RWPE1 (cell line): ENCODE measurements at regions not wholly inside any gene's neighbourhood (a gene's known extent, or its start where the extent isn't known, plus 50 kb on each side); places are given as distances from the start of the nearest gene placed in this dataset.

ENCODE experiments used
- CTCF ChIA-PET: fragments of 350-600 bp; sonication (Branson Sonifier 250); formaldehyde crosslinking; extraction: SDS; loops from one replicate; lab custom pipeline; 2021; lab: Yijun Ruan, JAX
- POLR2A ChIA-PET: fragments of 400-600 bp; formaldehyde crosslinking; extraction: SDS; loops from one replicate; lab custom pipeline; 2020; ENCODE audit warnings: antibody characterized with exemption; ENCODE audit not compliant: low non-redundant PET; lab: Yijun Ruan, JAX
- DNase-seq: peaks from one replicate; pipeline ENCODE4 v3.0.0; 2012; ENCODE audit warnings: low spot score
- H3K27ac ChIP-seq: fragments of 450-650 bp; 2 replicates; pipeline ENCODE4 v1.5.1; 2017
- TF ChIP-seq, protein P1 (sequence below): fragments of 450-650 bp; conservative IDR thresholded peaks from 2 replicates; pipeline ENCODE4 v1.5.1; 2017; ENCODE audit warnings: low read depth, mild to moderate bottlenecking

DNA sequence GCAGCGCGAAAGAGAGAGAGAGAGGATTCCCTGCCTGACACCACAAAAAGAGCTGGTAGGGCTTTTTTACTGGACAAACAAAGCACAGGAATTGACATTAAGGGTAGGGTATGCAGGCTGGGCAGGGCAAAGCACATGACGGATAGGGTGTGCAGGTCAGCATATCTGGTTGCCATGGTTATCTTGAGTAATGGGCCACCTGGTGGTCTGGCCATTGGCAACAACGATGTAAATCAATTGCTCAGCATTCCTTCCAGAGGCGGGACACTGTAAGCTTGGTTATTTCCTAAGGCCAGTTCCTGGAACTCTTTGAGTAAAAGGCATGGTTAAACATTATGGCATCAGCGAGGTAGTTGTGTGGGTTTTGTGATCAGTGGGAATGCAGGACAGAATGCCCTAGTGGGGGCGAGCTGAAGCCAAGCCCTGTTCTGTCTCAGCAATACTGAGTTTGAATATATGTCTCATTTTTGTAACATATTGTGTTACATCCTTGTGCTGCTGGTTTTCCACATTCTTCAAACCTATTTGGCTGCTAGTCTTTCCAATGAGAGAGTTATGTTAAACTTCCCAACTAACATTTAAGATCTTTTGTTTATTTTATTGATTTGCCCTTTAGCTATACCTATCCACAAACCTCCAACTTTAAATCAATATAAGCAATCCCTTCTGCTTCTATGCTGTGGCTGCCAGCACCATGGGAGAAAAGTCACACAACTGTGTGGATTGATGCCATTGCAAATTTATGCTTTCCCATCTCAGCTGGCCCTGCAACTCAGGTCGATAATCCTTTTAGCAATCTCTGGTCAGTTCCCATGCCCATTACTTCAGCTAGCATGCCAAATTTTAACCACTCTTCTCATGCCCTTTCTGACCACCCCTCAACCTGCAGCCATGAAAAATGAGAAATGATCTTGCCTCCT lies 396.7 kb upstream of the PDE3A start:
- no peak overlapping the region for H3K27ac ChIP-seq
- POLR2A ChIA-PET = no interaction called here
- no peak for DNase-seq
- CTCF ChIA-PET = no interaction called here
- TF ChIP-seq, protein P1, sequence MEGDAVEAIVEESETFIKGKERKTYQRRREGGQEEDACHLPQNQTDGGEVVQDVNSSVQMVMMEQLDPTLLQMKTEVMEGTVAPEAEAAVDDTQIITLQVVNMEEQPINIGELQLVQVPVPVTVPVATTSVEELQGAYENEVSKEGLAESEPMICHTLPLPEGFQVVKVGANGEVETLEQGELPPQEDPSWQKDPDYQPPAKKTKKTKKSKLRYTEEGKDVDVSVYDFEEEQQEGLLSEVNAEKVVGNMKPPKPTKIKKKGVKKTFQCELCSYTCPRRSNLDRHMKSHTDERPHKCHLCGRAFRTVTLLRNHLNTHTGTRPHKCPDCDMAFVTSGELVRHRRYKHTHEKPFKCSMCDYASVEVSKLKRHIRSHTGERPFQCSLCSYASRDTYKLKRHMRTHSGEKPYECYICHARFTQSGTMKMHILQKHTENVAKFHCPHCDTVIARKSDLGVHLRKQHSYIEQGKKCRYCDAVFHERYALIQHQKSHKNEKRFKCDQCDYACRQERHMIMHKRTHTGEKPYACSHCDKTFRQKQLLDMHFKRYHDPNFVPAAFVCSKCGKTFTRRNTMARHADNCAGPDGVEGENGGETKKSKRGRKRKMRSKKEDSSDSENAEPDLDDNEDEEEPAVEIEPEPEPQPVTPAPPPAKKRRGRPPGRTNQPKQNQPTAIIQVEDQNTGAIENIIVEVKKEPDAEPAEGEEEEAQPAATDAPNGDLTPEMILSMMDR = no peak

DNA sequence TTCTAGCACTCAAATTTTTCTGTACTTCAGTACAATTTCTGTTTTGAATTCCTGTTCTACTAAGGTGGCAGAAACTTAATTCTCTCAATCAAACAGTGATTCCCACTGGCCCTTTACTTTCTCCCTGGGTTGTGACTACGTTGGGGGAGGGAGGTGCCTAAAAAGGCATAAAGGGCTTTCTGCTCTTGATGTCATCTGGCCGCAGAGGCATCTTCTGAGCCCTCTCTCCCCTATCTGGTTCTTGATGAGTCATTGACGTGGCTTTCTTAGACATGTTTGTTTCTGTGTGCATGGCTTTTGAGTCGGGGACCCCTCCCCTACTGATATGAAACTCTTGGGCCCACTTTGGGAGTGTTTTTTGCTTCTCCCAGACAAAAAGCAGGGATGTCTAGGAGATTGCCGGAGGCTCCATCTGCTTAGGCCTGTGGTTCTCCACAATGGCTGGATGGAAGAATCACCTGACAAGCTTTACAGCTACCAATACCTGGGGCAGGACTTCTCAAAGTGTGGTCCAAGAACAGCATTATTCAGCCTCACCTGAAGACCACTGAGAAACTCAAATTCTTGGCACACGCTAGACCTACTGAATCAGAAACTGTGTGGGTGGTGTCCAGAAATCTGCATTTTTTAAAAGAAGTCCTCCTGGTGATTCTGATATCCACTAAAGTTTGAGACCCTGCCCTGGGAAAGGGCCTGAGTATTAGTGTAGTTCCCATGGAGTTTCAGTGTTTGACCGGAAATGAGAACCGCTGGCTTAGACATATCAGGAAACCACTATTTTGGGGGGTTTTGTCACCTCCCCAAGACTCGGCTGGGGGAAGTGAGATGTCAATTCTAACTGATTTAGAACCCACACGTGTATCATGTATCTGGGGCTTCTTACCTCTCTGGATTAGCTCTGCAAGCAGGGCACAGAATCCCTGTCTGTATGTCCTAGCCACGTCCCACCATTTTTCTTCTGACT lies 395.7 kb upstream of the PDE3A start:
- H3K27ac ChIP-seq = no peak overlapping the region
- POLR2A ChIA-PET = no interaction called here
- TF ChIP-seq, protein P1 = no peak

DNA sequence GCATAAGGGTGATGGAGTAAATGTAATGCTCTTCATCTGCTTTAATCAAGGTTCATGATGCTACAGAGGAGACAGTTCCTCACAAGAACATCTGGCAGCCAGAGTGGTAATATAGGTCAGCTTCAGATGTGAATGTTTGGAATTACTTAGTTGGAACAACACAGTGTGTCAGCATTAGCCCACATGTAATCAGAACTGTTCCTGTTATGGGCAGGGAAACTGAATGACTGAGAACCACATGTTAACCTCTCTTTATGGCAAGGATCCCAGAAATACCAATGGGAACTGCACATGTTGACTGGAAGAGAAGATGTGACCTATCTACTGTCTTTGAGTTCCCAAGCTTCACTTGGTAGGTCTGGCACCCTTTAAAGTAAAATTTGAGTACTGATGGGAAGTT lies 390.1 kb upstream of the PDE3A start:
- TF ChIP-seq, protein P1 = no peak
- CTCF ChIA-PET = no interaction called here
- POLR2A ChIA-PET = no interaction called here
- DNase-seq = no peak
- no peak overlapping the region for H3K27ac ChIP-seq

More for the DNA sequence above, 395.7 kb upstream of the PDE3A start:
- no peak for DNase-seq
- CTCF ChIA-PET = no interaction called here

DNA sequence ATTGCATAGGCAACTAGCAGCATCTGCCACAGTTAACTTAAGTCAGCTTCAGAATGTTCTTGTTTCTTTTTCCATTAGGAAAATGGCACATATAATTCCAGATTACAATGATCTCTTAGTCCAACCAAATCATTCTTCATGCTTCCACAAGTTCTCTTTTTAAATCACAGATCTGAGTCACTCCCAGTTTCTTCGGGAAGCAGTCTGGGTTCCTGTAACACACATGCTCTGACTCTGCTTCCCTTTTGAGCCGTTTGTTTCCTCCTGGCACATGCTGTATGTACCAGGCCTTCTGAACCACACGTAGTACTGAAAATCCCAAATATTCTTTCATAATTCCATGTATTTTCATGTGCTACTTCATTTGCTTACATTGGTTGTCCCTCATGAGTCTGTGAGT lies 388.8 kb upstream of the PDE3A start:
- no peak for DNase-seq
- ChIA-PET POLR2A (no interaction called here), CTCF (interaction anchor here (0.6 kb wide), 1 partner anchor 255 kb away, joined by 3 read pairs; no protein-coding TSS in a partner anchor)
- H3K27ac ChIP-seq = no peak overlapping the region
- TF ChIP-seq, protein P1 = no peak

DNA sequence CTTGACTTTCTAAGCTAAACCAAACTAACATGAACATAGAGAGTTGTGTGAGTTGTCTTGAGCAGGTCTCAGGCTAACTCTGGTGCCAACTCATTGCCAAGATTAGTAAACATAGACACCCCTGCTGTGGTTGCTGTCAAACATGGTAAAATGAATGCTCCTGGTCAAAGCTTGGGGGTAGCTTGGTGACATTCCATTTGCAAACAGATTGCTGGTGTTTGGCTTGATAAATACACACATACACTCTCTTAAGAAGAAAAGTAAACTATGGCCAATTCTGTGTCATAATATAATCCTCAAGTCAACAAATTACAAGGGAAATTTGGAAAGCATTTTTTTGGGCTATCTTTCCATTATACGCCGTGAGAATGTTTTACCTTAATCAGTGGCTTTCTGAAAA lies 386.4 kb upstream of the PDE3A start:
- DNase-seq = no peak
- no peak overlapping the region for H3K27ac ChIP-seq
- TF ChIP-seq, protein P1 = no peak
- CTCF ChIA-PET = no interaction called here
- POLR2A ChIA-PET = no interaction called here

DNA sequence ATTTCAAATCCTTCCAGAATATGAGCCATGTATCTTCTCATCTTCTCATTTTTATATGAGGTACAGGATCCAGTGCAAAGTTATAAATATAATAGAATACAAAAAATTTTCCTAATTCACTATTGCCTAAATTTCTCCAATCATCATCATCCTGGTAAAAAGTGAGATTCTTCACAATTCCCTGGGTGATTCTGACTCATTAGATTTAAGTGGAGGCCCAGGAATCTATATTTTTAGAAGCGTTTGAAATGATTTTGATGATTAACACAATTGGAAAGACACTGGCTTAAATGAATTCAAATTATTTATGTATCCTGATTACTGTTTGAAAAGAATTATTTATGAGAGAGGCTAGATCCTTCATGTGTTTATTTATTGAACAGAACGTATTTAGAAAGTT lies 380.3 kb upstream of the PDE3A start:
- no peak for DNase-seq
- ChIA-PET CTCF (no interaction called here), POLR2A (no interaction called here)
- TF ChIP-seq, protein P1 = no peak
- no peak overlapping the region for H3K27ac ChIP-seq
